ENCODE measurements at regions not wholly inside any gene's neighbourhood (a gene's known extent, or its start where the extent isn't known, plus 50 kb on each side); places are given as distances from the start of the nearest gene placed in this dataset.

GRCh38 chr5:159645179-159645846, 271.0 kb upstream of the ADRA1B start:
- Histone ChIP-seq H3K36me3 (no peaks in the 10 kb centered on the region), H3K9me3 (no peaks in the 10 kb centered on the region), H3K27ac (no peak overlapping the region), H3K4me1 (no peaks in the 10 kb centered on the region), H3K4me3 (no peak overlapping the region), H3K27me3 (no peaks in the 10 kb centered on the region)
- no peak for TF ChIP-seq POLR2A (IDR thresholded peaks at IDR 0.05)
- TF ChIP-seq CTCF (IDR thresholded peaks at IDR 0.05) = no peak
- no peak for DNase-seq

DNA sequence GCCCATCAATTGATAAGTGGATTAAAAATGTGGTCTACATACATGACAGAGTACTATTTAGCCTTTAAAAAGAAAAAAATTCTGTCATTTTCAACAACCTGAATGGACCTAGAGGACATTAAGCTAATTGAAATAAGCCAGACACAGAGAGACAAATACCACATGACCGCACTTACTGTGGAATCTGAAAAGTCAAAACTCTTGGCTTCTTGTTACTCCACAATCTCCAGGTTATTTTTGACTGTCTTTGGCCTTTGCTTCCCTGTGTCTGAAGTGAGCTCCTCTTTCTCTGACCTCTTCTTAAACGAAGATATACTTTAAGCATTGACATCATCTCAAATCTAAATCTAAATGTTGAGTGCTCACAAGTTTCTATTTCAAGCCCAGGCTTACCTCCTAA, 265.5 kb upstream of the ADRA1B start:
- H3K9me3 ChIP-seq = no peaks in the 10 kb centered on the region
- H3K36me3 ChIP-seq = no peaks in the 10 kb centered on the region
- no peak for DNase-seq
- no peaks in the 10 kb centered on the region for H3K27me3 ChIP-seq
- no peak overlapping the region for H3K27ac ChIP-seq
- TF ChIP-seq POLR2A (IDR thresholded peaks at IDR 0.05) (no peak), CTCF (IDR thresholded peaks at IDR 0.05) (no peak)
- H3K4me3 ChIP-seq = no peak overlapping the region
- H3K4me1 ChIP-seq = no peaks in the 10 kb centered on the region

DNA sequence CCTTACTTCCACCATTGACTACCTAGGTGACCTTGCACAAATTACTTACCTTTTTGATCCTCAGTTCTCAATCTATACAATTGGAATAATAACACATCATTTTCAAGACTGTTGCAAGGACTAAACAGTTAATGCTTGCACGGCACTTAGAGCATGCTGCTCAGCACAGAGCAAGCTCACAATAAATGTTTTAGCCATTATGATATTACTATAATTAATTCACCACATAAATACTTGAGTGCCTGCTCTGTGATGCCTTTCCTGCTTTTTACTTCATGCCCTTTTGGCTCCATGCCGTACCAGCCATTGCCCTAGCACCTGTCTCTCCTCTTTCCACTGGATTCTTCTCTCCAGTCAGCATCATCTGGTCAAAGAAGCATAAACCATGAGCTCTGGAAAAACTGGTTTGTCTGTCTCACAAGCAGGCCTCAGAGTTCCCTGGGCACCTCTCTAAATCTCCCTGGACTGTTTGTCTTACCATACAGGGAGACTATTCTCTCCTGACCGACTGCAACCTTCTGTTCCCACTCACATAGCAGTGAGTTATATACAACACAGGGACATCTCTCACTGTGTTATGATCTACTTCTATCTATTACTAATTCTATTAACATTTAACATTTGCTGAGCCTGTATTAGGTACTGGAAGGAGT, 260.4 kb upstream of the ADRA1B start:
- Histone ChIP-seq H3K9me3 (no peaks in the 10 kb centered on the region), H3K27ac (no peak overlapping the region), H3K4me3 (no peak overlapping the region), H3K36me3 (no peaks in the 10 kb centered on the region), H3K27me3 (no peaks in the 10 kb centered on the region), H3K4me1 (no peaks in the 10 kb centered on the region)
- no peak for TF ChIP-seq CTCF (IDR thresholded peaks at IDR 0.05)
- no peak for TF ChIP-seq POLR2A (IDR thresholded peaks at IDR 0.05)
- DNase-seq = no peak

DNA sequence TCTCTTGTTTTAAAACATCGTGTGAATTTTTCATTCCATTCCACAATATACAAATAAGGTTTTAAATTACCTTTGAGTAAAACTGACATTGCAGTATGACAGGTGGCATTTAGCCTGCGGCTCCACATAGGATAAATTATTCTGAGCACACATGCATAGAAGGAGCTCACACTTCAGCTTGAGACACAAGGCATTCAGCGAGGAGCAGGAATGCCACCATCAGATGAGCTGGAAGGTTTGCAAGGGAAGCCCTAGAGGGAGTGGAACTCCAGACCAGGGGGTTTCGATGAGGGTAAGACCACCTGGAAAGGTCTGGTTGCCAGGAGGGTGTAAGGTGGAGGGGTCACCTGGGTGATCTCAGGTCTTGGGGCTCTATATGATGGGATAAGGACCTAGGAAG, 259.0 kb upstream of the ADRA1B start:
- H3K4me3 ChIP-seq = no peak overlapping the region
- no peak for DNase-seq
- H3K4me1 ChIP-seq = no peaks in the 10 kb centered on the region
- no peaks in the 10 kb centered on the region for H3K36me3 ChIP-seq
- H3K9me3 ChIP-seq = no peaks in the 10 kb centered on the region
- H3K27me3 ChIP-seq = no peaks in the 10 kb centered on the region
- H3K27ac ChIP-seq = no peak overlapping the region
- no peak for TF ChIP-seq POLR2A (IDR thresholded peaks at IDR 0.05)
- no peak for TF ChIP-seq CTCF (IDR thresholded peaks at IDR 0.05)

- Histone ChIP-seq H3K27ac (no peak overlapping the region), H3K9me3 (no peaks in the 10 kb centered on the region), H3K4me1 (no peaks in the 10 kb centered on the region), H3K4me3 (no peak overlapping the region), H3K36me3 (no peaks in the 10 kb centered on the region), H3K27me3 (no peaks in the 10 kb centered on the region)
- TF ChIP-seq POLR2A (IDR thresholded peaks at IDR 0.05) (no peak), CTCF (IDR thresholded peaks at IDR 0.05) (no peak)
- no peak for DNase-seq
Measured at GRCh38 chr5:159657771-159658170, 258.5 kb upstream of the ADRA1B start.
